HG02943 (cell line): ENCODE measurements at regions not wholly inside any gene's neighbourhood (a gene's known extent, or its start where the extent isn't known, plus 50 kb on each side); places are given as distances from the start of the nearest gene placed in this dataset.
"Not testable (repeated sequence)": the region's sequence is repeated elsewhere in the genome, so short reads cannot be mapped to it uniquely, and the experiment has no call there.

Experiments used
- ATAC-seq: cut with Tn5 transposase; IDR thresholded peaks from one replicate; pipeline ENCODE4 v1.9.1; 2021; ENCODE audit warnings: mild to moderate bottlenecking, low read depth, moderate library complexity; ENCODE audit not compliant: unreplicated experiment

DNA sequence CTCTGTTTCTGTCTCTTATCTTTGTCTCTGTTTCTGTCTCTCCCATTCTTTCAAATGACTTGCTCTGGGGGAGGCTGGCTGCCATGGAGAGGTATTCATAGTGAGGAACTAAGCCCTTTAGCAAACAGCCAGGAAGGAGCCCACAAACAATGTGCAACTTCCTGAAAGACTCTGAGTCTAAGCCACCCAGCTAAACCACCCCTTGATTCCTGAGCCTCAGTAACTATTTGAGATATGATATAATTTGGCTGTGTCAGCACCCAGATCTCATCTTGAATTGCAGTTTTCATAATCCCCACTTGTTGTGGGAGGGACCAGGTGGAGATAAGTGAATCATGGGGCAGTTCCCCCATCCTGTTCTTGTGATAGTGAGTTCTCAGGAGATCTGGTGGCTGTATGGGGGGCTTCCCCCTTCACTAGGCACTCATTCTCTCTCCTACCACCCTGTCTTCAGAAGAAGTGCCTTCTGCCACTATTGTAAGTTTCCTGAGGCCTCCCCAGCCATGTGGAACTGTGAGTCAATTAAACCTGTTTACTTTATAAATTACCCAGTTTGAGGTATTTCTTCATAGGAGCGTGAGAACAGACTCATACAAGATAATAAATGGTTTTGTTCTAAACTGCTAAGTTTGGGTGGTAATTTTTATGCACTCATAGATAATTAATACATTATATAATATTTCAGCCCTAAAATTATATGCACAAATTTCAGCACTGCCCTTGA, 121.2 kb upstream of the FOXP2 start:
- no peak for ATAC-seq

DNA sequence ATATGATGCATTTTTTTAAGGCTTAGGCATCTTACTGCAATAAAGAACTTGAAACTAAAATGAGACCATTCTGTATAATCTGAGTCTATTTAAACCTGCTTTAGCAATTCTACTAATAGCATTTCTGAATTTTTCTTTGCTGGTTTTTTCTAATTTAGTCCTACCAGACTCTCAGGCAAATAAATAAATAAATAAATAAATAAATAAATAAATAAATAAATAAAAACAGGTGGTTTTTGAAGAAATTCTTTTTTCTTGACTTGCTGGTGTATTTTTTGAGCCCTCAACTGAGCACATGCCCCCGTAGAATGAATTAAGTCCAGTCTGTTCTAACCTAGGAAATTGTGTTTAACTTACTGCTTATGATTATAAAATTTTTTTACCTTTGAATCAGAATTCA, 134.7 kb upstream of the FOXP2 start:
- ATAC-seq = no peak

DNA sequence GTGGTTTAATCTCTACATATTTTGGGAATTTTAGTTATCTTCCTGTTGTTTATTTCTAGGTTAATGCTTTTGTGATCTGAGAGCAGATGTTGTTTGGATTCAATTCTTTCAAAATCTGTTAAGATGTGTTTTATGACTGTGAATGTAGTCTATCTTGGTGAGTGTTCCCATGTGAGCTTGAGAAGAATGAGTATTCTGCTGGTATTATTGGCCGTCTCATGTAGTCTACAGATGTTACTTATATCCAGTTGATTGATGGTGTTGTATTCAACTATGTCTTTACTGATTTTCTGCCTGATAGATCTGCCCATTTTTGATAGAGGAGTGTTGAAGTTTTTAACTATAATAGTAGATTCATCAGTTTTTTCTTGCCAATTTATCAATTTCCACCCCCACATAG, 141.4 kb upstream of the FOXP2 start:
- no peak for ATAC-seq

DNA sequence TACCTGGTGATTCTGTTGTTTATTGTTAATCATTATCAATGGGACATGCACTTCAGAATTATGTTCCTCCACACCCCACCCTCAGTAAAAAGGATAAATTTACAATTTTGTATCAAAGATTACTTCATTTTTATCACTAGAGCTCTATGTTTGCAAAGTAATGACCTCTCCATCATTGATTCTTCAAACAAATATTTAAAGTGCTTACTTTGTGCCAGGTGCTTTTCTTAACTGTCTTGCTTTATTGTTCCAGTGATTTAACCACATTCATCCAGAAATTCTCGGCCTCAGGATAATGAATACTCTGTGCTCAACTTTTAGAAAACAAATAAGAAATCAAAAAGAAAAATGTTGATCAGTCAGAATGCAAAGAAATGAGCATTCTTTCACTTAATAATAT, 144.9 kb upstream of the FOXP2 start:
- ATAC-seq = no peak

DNA sequence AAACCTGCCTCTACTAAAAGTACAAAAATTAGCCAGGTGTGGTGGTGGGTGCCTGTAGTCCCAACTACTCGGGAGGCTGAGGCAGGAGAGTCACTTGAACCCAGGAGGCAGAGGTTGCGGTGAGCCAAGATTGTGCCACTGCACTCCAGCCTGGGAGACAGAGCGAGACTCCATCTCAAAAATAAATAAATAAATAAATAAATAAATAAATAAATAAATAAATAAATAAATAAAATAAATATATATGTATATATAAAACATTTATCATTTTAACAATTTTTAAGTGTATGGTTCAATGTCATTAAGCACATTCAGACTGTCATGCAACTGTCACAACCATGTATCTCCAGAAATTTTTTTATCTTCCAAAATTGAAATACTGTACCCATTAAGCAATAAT, 147.1 kb upstream of the FOXP2 start:
- ATAC-seq = not testable (repeated sequence)

DNA sequence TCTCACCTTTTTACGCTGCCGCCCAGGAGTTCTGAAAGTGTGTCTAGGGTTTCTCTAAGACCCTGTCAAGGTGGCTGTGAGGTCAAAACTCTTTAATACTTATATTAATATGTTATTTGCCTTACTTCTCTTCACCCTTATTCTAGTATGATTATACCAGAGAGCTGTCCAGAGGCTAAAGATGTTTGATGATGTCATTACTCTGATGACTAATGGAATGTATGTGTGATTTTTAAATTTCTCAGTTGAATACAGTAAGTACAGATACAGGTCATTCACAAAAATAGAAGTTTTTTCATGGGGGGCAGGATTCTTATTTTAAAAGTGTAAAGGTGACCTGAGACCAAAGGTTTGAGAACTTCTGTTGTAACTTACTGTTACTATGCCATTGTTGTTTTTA, 150.6 kb upstream of the FOXP2 start:
- no peak for ATAC-seq

DNA sequence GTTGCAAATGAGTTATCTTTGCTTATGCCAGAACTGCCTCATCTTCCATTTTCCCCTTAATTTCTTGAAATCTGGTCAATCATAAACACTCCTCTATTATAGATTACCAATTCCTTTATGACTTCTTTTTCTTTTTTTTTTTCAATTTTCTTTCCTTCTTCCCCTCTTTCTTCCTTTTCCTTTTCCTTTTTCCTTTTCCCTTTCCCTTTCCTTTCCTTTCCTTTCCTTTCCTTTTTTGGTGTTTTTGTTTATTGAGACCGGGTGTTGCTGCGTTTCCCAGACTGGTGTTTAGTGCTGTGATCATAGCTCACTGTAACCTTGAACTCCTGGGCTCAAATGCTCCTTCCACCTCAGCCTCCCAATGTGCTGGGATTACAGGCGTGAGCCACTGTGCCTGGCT, 151.4 kb upstream of the FOXP2 start:
- no peak for ATAC-seq

DNA sequence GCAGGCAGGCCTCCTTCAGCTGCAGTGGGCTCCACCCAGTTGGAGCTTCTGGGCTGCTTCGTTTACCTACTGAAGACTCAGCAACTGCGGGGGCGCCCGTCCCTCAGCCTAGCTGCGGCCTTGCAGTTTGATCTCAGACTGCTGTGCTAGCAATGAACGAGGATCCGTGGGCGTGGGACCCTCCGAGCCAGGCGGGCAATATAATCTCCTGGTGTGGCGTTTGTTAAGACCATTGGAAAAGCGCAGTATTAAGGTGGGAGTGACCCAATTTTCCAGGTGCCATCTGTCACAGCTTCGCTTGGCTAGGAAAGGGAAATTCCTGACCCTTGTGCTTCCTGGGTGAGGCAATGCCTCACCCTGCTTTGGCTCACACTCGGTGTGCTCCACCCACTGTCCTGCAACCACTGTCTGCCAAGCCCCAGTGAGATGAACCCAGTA, 159.2 kb upstream of the FOXP2 start:
- no peak for ATAC-seq

DNA sequence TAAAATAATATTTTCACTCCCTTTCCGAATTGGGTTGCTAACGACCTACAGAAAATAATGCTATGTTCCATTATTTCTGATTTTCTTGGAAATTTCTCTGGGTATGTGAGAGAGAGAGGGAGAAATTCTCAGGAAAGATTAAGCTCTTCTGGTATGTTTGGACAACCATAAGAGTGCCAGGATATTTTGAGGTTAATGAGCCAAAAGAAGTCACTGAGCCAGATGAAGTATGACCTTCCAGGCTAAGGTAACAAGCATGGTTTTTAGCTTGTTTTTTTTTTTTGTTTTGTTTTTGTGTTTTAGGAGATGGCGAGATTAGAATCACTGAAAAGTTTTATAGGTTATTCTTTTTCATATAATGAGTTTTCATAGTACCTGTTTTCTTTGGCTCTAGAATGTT, 171.0 kb upstream of the FOXP2 start:
- ATAC-seq = no peak

DNA sequence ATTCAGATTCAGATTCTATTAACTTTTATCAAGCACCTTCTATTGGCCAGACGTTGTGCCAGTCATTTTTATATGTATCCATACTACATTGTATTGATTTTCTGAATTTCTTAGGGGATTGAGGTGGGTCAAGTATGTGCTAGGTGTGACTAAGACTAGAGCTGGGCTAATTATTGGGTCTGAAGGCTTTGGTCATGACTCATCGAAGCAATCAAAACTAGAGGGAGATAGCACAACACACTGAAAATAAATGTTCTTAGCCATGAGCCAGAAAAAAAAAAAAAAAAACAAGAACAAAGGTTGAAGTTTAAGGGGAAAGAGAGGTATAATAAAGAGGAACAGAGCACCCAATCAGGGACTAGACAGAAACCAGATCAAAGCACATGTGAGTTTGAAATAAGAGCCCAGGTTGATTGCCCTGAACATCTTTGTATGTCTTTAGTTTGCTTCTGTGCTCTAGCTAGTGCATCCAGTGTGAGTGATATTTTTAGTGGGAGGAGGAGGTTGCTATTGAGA, 171.6 kb upstream of the FOXP2 start:
- no peak for ATAC-seq

DNA sequence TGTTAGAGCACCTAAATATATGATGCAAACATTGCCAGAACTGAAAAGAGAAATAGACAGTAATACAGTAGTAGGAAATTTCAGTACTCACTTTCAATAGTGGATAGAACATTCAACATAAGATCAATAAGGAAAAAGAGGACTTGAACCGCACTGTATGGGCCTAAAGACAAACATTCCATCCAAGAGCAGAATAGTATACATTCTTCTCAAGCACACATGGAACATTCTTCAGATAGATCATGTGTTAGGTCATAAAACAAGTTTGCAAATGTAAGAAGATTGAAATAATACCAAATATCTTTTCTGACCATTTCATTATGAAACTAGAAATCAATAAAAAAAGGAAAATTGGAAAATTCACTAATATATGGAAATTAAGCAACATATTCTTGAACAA, 185.4 kb upstream of the FOXP2 start:
- no peak for ATAC-seq

DNA sequence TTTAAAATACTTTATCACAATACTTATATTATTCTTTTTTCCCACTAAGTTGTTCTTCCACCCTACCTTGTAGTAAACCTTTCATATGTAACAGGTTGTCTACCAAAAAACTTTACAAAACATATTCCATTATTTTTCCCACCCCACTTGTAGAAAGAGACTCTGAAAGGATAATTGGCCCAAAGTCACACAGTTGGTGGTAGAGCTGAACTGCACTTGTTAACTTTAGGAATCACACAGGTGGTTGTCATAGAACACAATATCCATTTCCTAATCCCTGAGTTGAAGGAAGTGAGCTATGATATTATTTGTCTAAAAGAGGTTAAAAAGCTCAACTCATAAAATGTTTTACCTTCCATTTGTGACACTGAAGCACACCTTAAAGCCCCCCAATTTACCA, 188.8 kb upstream of the FOXP2 start:
- ATAC-seq = no peak

DNA sequence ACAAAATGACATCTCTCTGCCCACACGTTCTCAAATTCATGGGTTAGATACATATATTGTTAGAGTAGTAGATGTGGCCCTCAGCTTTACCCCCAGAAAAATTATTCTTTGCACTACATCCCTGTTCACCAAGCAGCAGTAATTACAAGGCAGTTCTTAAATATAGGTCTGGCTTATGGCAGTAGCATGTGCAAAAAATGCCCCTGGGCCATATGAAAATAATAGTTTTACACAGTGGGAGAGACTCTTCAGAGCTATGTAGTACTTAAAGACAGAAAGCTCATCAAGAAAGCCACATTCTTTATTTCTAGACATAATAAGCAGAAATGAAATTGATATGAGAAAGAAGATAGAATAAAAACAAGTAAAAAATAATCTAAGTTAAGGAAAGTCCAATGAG, 196.3 kb upstream of the FOXP2 start:
- ATAC-seq = no peak

DNA sequence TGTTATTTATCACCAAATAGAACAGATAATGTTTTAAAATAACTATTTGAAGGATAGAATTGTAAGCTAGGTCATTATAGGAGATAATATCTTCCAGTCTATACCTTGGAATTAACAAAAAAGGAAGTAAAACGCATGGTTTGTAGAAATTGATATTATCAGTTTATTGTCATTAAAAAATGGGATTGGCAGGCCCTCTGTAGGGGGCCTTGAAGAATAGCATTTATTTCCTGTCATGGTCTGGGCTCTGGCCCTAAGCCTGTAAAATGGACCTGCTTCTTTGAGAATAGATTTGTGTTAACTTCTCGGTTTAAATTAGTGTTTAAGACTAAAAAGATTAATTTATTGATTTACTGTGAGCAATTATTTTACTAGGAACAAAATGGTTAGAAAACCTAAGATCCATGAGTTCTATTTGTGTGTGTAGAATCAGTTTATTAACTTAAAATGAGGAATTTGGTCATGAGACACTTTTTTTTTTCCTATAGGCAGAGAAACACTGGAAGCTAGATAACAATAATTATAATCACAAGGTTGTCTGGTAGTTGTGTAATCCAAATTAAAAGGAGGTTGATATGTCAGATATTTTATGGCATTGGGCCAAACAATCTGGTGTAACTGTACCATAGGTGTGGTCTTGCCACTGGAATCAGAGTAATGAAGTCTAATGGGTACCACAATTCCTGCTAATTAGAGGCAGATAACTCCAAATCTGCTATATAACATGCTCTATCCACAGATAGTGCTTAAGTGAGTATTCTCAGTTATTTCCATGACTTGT, 197.4 kb upstream of the FOXP2 start:
- ATAC-seq = no peak

DNA sequence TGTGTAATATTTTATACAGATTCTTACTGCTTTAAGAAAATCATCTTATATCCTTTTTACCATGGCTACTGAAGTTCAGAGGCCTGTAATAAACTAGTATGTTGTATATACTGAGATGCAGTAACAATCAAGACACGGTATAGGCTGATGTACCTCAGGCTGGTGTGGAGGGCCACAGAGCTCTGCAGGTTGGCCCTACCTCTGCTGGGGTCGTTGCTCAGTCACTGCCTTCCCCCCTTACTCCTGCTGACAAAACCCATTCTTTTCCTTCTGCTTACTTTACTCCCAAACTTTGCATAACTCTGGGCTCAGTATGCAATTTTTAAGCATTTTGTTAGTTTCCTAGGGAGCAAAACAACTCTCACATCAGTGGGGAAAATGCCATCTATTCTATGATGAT, 200.1 kb upstream of the FOXP2 start:
- ATAC-seq = no peak

DNA sequence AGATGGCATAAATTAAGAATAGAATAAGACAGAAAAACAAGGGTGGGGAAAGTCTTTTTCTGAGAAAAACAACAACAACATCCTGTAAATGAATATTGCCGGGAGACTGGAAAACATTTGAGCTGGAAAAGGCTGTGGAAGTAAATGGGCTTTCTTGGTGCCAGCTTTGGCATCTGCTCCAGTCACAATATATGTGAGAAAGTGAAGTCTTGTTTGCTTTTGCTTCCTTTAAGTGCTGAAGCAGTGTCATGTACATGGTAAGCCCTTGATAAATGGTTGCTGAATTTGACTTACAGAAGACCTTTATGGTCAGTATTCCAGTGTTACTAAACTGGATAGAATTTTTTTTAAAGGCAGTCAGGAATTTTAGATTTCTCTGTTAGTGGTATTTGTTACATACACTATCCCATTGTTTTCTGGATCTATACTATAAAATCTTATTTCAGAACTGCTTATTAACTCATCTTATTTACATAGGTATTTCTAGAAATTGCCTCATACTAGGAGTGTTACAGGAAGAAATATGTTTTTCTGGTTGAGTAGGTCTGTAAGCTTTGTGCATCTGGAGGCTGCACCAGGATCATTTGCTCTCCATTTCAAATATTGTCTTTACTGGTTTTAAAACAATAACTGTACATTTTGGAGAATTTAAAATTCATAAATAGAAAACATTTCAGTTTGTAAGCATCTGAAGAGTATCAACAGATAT, 201.7 kb upstream of the FOXP2 start:
- no peak for ATAC-seq

DNA sequence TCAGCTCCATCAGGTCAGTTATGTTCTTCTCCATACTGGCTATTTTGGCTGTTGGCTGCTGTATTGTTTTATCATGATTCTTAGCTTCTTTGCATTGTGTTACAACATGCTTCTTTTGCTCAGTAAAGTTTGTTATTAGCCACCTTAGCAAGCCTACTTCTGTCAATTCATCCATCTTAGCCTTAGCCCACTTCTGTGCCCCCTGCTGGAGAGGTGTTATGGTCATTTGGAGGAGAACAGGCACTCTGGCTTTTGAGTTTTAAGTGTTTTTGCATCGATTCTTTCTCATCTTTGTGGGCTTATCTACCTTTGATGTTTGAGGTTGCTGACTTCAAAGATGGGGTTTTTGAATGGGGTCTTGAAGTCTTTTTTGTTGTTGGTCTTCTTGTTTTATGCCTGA, 204.6 kb upstream of the FOXP2 start:
- ATAC-seq = no peak

DNA sequence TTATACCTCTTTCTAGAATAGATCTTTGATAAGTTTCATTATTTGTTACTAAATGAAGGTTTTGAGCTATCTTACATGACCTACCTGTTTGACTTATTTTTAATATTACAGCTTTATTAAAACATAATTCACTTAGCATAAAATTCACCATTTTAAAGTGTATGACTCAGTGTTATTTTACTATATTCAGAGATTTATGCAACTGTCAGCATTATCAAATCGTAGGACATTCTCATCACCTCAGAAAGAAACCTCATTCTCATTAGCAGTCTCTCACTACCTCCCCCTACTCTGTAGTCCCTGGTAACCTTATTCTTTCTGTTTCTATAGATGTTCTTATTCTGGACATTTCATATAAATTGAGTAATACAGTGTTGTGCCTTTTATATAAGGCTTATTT, 207.9 kb upstream of the FOXP2 start:
- ATAC-seq = no peak

DNA sequence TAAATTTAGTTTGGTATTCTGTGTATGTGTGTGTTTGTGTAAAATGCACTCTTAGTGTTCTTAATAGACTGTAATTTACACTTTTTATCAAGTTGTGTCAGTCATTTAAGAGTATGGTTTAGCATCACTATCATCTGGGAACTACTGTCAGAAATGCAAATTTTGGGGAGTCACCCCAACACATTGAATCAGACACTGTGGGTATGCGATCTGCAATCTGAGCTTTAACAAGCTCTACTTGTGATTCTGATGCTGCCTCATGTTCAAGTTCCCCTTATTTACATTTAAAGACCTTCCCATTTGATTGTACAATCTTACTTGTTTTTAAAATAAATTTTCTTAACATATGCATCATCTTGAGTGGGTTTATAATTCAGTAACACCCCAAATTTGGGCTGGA, 218.1 kb upstream of the FOXP2 start:
- ATAC-seq = no peak

DNA sequence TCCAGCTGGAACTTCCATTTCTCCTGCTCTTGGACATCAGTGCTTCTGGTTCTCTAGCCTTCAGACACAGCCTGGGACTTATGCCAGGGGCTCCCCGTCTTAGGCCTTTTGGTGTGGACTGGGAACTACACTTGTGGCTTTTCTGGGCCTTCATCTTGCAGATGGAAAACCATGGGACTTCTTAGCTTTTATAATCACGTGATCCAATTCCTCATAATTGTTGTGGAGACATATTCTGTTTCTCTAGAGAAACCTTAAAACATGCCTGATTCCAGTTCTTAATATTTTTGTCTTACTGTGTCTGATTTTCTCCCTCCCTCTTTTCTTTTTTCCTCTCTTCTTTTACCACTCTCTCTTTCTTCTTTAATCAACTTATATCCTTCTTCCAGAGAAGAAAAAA, 224.2 kb upstream of the FOXP2 start:
- no peak for ATAC-seq

DNA sequence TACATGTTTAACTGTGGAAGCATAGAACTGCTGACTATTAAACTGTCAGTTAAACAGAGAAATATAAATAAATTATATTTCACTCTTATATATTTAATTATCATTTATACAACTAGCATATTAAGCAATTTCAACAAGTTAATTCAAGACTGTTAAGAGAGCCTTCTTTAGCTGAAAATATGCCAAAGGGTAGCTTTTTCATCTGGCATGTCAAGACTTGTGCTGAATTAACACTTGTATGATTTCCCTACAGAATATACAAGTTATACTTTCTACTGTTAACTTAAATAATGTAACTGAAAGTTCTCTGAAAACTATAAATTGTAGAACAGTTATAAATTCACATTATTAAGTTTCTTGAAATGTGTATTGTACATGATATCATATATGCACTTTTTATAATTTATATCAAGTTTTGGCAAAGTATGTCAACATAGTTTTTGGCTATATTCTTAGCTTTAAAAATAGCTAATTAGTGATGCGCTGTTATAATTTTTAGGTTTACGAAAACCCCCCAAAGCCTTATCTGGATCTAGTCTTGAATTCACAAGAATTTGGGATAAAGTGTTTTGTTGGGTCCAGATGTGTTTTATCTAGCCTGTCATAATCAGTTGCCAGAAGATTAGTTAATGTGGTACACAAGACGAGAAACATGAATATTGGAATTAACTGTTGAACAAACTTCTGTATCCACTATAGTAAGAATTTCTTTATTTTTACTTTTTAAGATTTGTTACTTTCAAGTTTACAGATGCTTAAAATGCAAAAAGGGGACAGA, 231.1 kb upstream of the FOXP2 start:
- no peak for ATAC-seq
